ENCODE measurements at regions not wholly inside any gene's neighbourhood (a gene's known extent, or its start where the extent isn't known, plus 50 kb on each side); places are given as distances from the start of the nearest gene placed in this dataset.

DNA sequence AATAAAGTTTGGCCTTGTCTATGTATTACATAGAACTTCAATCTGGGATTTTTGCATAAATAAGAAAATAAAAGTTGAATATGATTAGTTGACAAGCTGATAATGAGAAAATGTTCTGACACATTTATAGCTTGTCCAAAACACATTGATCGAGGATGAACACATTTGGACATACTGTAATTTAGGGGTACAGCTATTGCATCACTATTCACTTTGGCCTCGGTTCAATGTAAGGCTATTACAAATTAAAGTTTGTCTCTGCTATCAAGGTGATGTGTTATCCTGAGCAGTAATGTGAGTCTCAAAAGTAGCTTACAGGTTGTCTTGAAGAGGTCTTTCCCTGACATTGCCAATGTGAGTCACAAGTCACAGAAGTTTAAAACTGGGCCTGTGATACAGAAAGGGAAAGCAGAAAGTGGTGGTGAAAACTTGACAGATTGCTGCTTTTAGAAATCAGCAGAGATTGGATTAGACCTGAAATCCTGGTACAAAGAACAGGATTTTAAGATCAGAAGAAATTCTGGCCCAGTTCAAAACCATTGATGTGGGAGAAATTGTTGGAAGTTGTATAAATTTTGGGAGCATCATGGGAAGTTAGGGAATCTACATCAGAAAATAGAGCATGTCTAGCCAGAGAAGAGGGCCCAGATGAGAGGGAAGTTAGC lies 674.1 kb downstream of the NYAP2 start:
- H3K36me3 ChIP-seq (ENCODE audit: control insufficient read depth in 1 of 2, insufficient read depth in 2 of 2, low read length in 1 of 2): no peaks in the 10 kb centered on the region
- WGBS, 2 donors: 91 to 97% methylated on average over 2 of the region's 2 CpGs
- ATAC-seq (ENCODE audit: low FRiP score): no peak
- intact Hi-C loops (cut with DNase I): no loop called here
- H3K9me3 ChIP-seq (ENCODE audit: control insufficient read depth, low read length): no peaks in the 10 kb centered on the region
- no peaks in the 10 kb centered on the region for H3K27me3 ChIP-seq (ENCODE audit: control insufficient read depth in 1 of 2, insufficient read depth in 2 of 2, low read length in 1 of 2)
- H3K27ac ChIP-seq (ENCODE audit: low read depth in 1 of 2, low read length in 2 of 2): peak overlapping the region in 1 of 2 donors; percentile 12
- no peak for DNase-seq
- H3K4me3 ChIP-seq (ENCODE audit: low read length in 2 of 2): no peak overlapping the region
- no peaks in the 10 kb centered on the region for H3K4me1 ChIP-seq (ENCODE audit: control insufficient read depth in 1 of 2, insufficient read depth in 2 of 2, low read length in 2 of 2)

- DNase-seq (no peak), ATAC-seq (ENCODE audit: low FRiP score) (no peak)
- Histone ChIP-seq H3K36me3 (ENCODE audit: control insufficient read depth in 1 of 2, insufficient read depth in 2 of 2, low read length in 1 of 2) (no peaks in the 10 kb centered on the region), H3K27ac (ENCODE audit: low read depth in 1 of 2, low read length in 2 of 2) (no peak overlapping the region), H3K27me3 (ENCODE audit: control insufficient read depth in 1 of 2, insufficient read depth in 2 of 2, low read length in 1 of 2) (no peaks in the 10 kb centered on the region), H3K4me3 (ENCODE audit: low read length in 2 of 2) (no peak overlapping the region), H3K9me3 (ENCODE audit: control insufficient read depth, low read length) (no peaks in the 10 kb centered on the region), H3K4me1 (ENCODE audit: control insufficient read depth in 1 of 2, insufficient read depth in 2 of 2, low read length in 2 of 2) (peaks cover 0 to 3% of the 10 kb centered on the region in 2 donors)
- WGBS, 2 donors: 80 to 92% methylated on average over 4 of the region's 4 CpGs
- intact Hi-C loops (cut with DNase I): no loop called here
Observed at GRCh38 chr2:226066873-226067272, 667.4 kb downstream of the NYAP2 start.

DNA sequence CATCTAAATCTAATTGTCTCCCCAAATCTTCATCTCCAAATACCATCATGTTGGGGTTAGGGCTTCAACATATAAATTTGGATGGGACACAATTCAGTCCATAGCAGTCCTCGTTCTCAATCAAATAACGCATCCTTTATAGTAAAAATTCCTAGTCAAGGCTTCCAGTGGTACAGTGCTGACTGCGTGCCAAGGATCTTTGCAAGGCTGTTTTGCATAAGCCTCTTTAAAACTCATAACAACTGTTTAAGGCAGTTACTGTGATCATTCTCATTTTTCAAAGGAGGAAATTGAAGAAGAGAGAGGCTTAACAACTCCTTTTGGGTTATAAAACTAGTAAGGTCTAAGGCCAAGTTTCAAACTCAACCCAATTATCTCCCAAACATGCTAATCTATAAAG lies 666.9 kb downstream of the NYAP2 start:
- no peak overlapping the region for H3K27ac ChIP-seq (ENCODE audit: low read depth in 1 of 2, low read length in 2 of 2)
- DNase-seq (no peak), ATAC-seq (ENCODE audit: low FRiP score) (no peak)
- WGBS, 2 donors: 97 to 98% methylated on average over 3 of the region's 3 CpGs
- intact Hi-C loops (cut with DNase I): no loop called here
- H3K4me3 ChIP-seq (ENCODE audit: low read length in 2 of 2): no peak overlapping the region
- no peaks in the 10 kb centered on the region for H3K9me3 ChIP-seq (ENCODE audit: control insufficient read depth, low read length)
- H3K27me3 ChIP-seq (ENCODE audit: control insufficient read depth in 1 of 2, insufficient read depth in 2 of 2, low read length in 1 of 2): no peaks in the 10 kb centered on the region
- peaks cover 0 to 3% of the 10 kb centered on the region in 2 donors for H3K4me1 ChIP-seq (ENCODE audit: control insufficient read depth in 1 of 2, insufficient read depth in 2 of 2, low read length in 2 of 2)
- H3K36me3 ChIP-seq (ENCODE audit: control insufficient read depth in 1 of 2, insufficient read depth in 2 of 2, low read length in 1 of 2): no peaks in the 10 kb centered on the region

GRCh38 chr2:226064932-226065570 lies 665.5 kb downstream of the NYAP2 start:
- ATAC-seq (ENCODE audit: low FRiP score) (no peak), DNase-seq (no peak)
- H3K36me3 ChIP-seq (ENCODE audit: control insufficient read depth in 1 of 2, insufficient read depth in 2 of 2, low read length in 1 of 2): no peaks in the 10 kb centered on the region
- H3K27ac ChIP-seq (ENCODE audit: low read depth in 1 of 2, low read length in 2 of 2): no peak overlapping the region
- WGBS, 2 donors: 55 to 62% methylated on average over 1 of the region's 1 CpG
- no peak overlapping the region for H3K4me3 ChIP-seq (ENCODE audit: low read length in 2 of 2)
- no peaks in the 10 kb centered on the region for H3K27me3 ChIP-seq (ENCODE audit: control insufficient read depth in 1 of 2, insufficient read depth in 2 of 2, low read length in 1 of 2)
- H3K9me3 ChIP-seq (ENCODE audit: control insufficient read depth, low read length): no peaks in the 10 kb centered on the region
- H3K4me1 ChIP-seq (ENCODE audit: control insufficient read depth in 1 of 2, insufficient read depth in 2 of 2, low read length in 2 of 2): peaks cover 0 to 3% of the 10 kb centered on the region in 2 donors
- intact Hi-C loops (cut with DNase I): no loop called here

DNA sequence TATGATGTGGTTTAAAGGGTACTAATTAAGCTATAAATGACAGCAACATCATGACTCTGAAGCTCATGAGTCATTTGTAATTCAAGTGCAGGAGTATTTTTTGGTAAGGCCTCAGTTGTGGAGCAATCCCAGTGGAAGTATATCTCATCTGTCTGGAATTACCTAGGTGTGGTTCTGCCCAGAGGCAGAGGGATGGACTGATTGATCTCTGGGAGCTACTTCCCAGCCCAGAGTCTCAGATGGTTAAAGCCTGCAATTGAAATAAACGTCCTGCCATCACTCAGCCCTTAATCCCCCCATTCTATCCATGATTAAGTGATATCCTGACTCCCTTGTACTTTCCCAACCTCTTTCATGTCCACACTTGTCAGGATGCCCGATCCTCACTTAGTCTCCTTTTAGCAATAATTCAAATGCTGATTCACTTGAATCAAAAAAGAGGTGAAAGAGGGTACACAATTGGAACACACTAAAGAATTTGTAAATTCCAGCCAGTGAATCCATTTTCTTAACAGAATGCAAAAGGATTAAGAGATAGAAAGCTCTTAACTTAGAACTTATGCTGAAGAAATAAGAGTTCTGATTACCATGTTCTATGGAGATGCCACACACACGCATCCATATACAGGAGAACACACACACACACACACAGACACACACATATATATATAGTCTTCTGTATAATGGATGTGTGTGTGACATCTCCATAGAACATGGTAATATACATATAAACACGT lies 664.4 kb downstream of the NYAP2 start:
- Histone ChIP-seq H3K27ac (ENCODE audit: low read depth in 1 of 2, low read length in 2 of 2) (no peak overlapping the region), H3K4me3 (ENCODE audit: low read length in 2 of 2) (no peak overlapping the region), H3K36me3 (ENCODE audit: control insufficient read depth in 1 of 2, insufficient read depth in 2 of 2, low read length in 1 of 2) (no peaks in the 10 kb centered on the region), H3K4me1 (ENCODE audit: control insufficient read depth in 1 of 2, insufficient read depth in 2 of 2, low read length in 2 of 2) (peaks cover 0 to 3% of the 10 kb centered on the region in 2 donors), H3K9me3 (ENCODE audit: control insufficient read depth, low read length) (no peaks in the 10 kb centered on the region), H3K27me3 (ENCODE audit: control insufficient read depth in 1 of 2, insufficient read depth in 2 of 2, low read length in 1 of 2) (no peaks in the 10 kb centered on the region)
- 85 to 90% methylated on average over 4 of the region's 4 CpGs for WGBS, 2 donors
- intact Hi-C loops (cut with DNase I): no loop called here
- ATAC-seq (ENCODE audit: low FRiP score): no peak
- no peak for DNase-seq

DNA sequence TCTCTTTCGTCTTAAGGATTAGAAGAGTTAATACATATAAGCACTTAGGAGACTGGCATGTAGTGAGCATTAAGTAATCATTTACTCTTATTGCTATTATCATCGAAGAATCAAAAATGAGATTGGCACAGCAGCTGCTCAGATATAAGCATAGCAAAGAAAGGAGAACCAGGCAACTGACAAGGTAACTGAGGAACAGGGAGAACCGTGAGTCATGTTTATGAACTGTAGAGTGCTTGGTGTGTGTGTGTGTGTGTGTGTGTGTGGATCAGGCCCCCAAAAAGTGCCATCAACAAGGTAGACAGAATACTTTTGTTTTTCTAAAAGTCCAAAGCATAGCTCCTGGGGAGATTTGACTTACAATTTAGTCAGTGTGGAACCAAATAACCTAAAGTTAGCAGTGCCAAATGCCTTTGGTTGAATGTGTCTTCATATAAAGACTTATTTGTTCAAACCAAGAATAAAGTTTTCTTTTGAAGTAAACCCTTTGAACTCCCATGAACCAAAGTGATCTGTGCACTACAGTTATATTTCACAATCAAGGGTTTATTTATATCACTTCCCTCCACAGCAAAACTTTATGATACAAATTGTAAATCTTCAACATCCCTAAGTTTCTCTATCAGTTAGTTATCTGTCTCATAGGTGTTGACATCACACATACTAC lies 660.6 kb downstream of the NYAP2 start:
- no peak for ATAC-seq (ENCODE audit: low FRiP score)
- H3K27me3 ChIP-seq (ENCODE audit: control insufficient read depth in 1 of 2, insufficient read depth in 2 of 2, low read length in 1 of 2): no peaks in the 10 kb centered on the region
- H3K4me1 ChIP-seq (ENCODE audit: control insufficient read depth in 1 of 2, insufficient read depth in 2 of 2, low read length in 2 of 2): peaks cover 0 to under 1% of the 10 kb centered on the region in 2 donors
- intact Hi-C loops (cut with DNase I): no loop called here
- no peak for DNase-seq
- no peaks in the 10 kb centered on the region for H3K9me3 ChIP-seq (ENCODE audit: control insufficient read depth, low read length)
- H3K36me3 ChIP-seq (ENCODE audit: control insufficient read depth in 1 of 2, insufficient read depth in 2 of 2, low read length in 1 of 2): no peaks in the 10 kb centered on the region
- H3K27ac ChIP-seq (ENCODE audit: low read depth in 1 of 2, low read length in 2 of 2): no peak overlapping the region
- no peak overlapping the region for H3K4me3 ChIP-seq (ENCODE audit: low read length in 2 of 2)
- WGBS, 2 donors: 80 to 95% methylated on average over 3 of the region's 3 CpGs

- intact Hi-C loops (cut with DNase I): no loop called here
- 40 to 47% methylated on average over 1 of the region's 1 CpG for WGBS, 2 donors
- H3K27ac ChIP-seq (ENCODE audit: low read depth in 1 of 2, low read length in 2 of 2): no peak overlapping the region
- H3K4me3 ChIP-seq (ENCODE audit: low read length in 2 of 2): no peak overlapping the region
- no peaks in the 10 kb centered on the region for H3K4me1 ChIP-seq (ENCODE audit: control insufficient read depth in 1 of 2, insufficient read depth in 2 of 2, low read length in 2 of 2)
- H3K27me3 ChIP-seq (ENCODE audit: control insufficient read depth in 1 of 2, insufficient read depth in 2 of 2, low read length in 1 of 2): no peaks in the 10 kb centered on the region
- ATAC-seq (ENCODE audit: low FRiP score) (peak; percentile 59), DNase-seq (no peak)
- no peaks in the 10 kb centered on the region for H3K36me3 ChIP-seq (ENCODE audit: control insufficient read depth in 1 of 2, insufficient read depth in 2 of 2, low read length in 1 of 2)
- H3K9me3 ChIP-seq (ENCODE audit: control insufficient read depth, low read length): no peaks in the 10 kb centered on the region
Observed at GRCh38 chr2:226057914-226058313, 658.4 kb downstream of the NYAP2 start.

- no peak overlapping the region for H3K4me3 ChIP-seq (ENCODE audit: low read length in 2 of 2)
- H3K27me3 ChIP-seq (ENCODE audit: control insufficient read depth in 1 of 2, insufficient read depth in 2 of 2, low read length in 1 of 2): no peaks in the 10 kb centered on the region
- 61 to 63% methylated on average over 1 of the region's 1 CpG for WGBS, 2 donors
- no peaks in the 10 kb centered on the region for H3K9me3 ChIP-seq (ENCODE audit: control insufficient read depth, low read length)
- intact Hi-C loops (cut with DNase I): no loop called here
- H3K4me1 ChIP-seq (ENCODE audit: control insufficient read depth in 1 of 2, insufficient read depth in 2 of 2, low read length in 2 of 2): no peaks in the 10 kb centered on the region
- DNase-seq: no peak
- H3K27ac ChIP-seq (ENCODE audit: low read depth in 1 of 2, low read length in 2 of 2): no peak overlapping the region
- no peaks in the 10 kb centered on the region for H3K36me3 ChIP-seq (ENCODE audit: control insufficient read depth in 1 of 2, insufficient read depth in 2 of 2, low read length in 1 of 2)
- no peak for ATAC-seq (ENCODE audit: low FRiP score)
Observed at GRCh38 chr2:226057365-226057764, 657.9 kb downstream of the NYAP2 start.
